ENCODE measurements at regions not wholly inside any gene's neighbourhood (a gene's known extent, or its start where the extent isn't known, plus 50 kb on each side); places are given as distances from the start of the nearest gene placed in this dataset.

DNA sequence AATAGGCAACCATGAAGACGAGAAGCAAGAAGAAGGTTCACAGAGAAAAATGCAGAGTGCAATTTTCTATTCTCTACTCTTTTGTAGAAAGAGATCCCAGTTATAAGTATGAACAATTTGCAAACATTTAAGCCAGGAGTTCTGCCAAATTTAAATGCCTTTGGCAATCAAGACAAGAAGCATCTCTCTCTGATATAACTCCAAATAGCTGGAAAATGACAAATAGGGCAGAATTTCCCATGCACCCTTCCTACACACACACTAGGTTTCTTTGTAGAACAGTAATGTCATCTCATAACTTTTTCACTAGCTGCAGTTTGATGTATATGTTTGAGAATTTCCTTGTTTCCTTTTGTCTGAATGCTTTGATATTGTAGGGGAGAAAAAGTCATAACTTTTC is 333.5 kb upstream of the AZI2 start:
- ATAC-seq (no peak), DNase-seq (no peak)
- H3K4me3 Mint-ChIP-seq, result no peak overlapping the region
- intact Hi-C loops (cut with DNase I, micrococcal nuclease), result no loop called here
- peaks cover 10% of the 10 kb centered on the region for H3K27me3 Mint-ChIP-seq
- no peaks in the 10 kb centered on the region for H3K9me3 Mint-ChIP-seq (ENCODE audit: low read depth)
- H3K36me3 Mint-ChIP-seq (ENCODE audit: low read depth), result no peaks in the 10 kb centered on the region
- ChIA-PET POLR2A (no interaction called here), CTCF (no interaction called here)
- H3K27ac Mint-ChIP-seq, result no peak overlapping the region
- H3K4me1 Mint-ChIP-seq, result no peaks in the 10 kb centered on the region

GRCh38 chr3:28690176-28690575 is 341.6 kb upstream of the AZI2 start:
- DNase-seq (no peak), ATAC-seq (no peak)
- CTCF ChIA-PET, result no interaction called here
- POLR2A ChIA-PET, result no interaction called here
- H3K27me3 Mint-ChIP-seq, result peaks cover 2% of the 10 kb centered on the region
- H3K9me3 Mint-ChIP-seq (ENCODE audit: low read depth), result peaks cover 3% of the 10 kb centered on the region
- H3K27ac Mint-ChIP-seq, result no peak overlapping the region
- no peaks in the 10 kb centered on the region for H3K36me3 Mint-ChIP-seq (ENCODE audit: low read depth)
- H3K4me3 Mint-ChIP-seq, result no peak overlapping the region
- no peaks in the 10 kb centered on the region for H3K4me1 Mint-ChIP-seq
- intact Hi-C loops (cut with DNase I, micrococcal nuclease), result no loop called here

DNA sequence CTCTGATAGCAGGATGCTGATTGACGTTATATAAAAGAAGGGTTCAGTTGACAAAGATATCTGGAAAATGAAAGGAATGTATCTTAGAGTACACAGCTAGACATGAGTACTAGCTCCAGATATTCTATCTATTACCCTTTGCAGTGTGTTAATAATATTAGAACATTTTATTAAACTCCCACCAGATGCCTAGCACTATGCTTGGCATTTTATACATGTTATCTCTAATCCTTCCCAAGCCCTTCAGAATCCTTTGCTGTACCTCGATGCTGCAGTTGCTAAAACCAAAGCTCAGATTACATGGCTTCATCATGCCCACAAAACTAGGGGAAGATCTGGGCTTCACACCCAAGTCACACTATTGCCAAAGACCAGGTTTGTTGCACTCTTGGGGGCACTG is 350.1 kb upstream of the AZI2 start:
- DNase-seq (no peak), ATAC-seq (no peak)
- no peaks in the 10 kb centered on the region for H3K36me3 Mint-ChIP-seq (ENCODE audit: low read depth)
- no peaks in the 10 kb centered on the region for H3K4me1 Mint-ChIP-seq
- intact Hi-C loops (cut with DNase I, micrococcal nuclease), result no loop called here
- peaks cover 2% of the 10 kb centered on the region for H3K27me3 Mint-ChIP-seq
- POLR2A ChIA-PET, result no interaction called here
- H3K4me3 Mint-ChIP-seq, result no peak overlapping the region
- no peak overlapping the region for H3K27ac Mint-ChIP-seq
- peaks cover 6% of the 10 kb centered on the region for H3K9me3 Mint-ChIP-seq (ENCODE audit: low read depth)
- CTCF ChIA-PET, result interaction anchor here (0.5 kb wide), 1 partner anchor 549 kb away, joined by 3 read pairs; no protein-coding TSS in a partner anchor

- Mint-ChIP-seq H3K4me3 (no peak overlapping the region), H3K4me1 (no peaks in the 10 kb centered on the region), H3K27me3 (peaks cover 2% of the 10 kb centered on the region), H3K27ac (no peak overlapping the region), H3K36me3 (ENCODE audit: low read depth) (no peaks in the 10 kb centered on the region), H3K9me3 (ENCODE audit: low read depth) (peaks cover 6% of the 10 kb centered on the region)
- intact Hi-C loops (cut with DNase I, micrococcal nuclease), result no loop called here
- no peak for ATAC-seq
- DNase-seq, result no peak
- CTCF ChIA-PET, result no interaction called here
- POLR2A ChIA-PET, result no interaction called here
Observed at GRCh38 chr3:28699283-28699682, 350.7 kb upstream of the AZI2 start.

DNA sequence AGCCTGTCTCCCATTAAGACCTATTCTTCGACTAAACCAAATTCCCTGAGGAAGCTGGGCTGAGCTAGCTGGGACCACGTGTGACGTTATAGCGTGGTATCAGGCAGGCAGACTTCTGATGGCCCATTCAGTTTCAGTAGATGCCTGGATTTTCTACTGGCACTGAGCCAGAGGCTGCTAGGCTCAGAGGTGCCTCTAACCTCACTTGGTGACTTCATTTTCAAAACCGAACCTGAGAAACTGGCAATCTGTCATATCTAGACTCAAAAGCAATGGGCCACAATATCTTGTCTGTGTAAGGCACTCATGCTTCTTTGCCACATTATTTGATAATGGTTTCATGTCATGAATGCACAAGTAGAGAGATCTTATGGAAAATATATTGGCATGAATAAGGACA is 352.1 kb upstream of the AZI2 start:
- POLR2A ChIA-PET, result no interaction called here
- Mint-ChIP-seq H3K4me1 (no peaks in the 10 kb centered on the region), H3K9me3 (ENCODE audit: low read depth) (peaks cover 6% of the 10 kb centered on the region)

GRCh38 chr3:28703843-28704242 is 355.2 kb upstream of the AZI2 start:
- H3K27me3 Mint-ChIP-seq, result peaks cover 2% of the 10 kb centered on the region
- no peak for ATAC-seq
- ChIA-PET POLR2A (no interaction called here), CTCF (no interaction called here)
- H3K27ac Mint-ChIP-seq, result no peak overlapping the region
- no peaks in the 10 kb centered on the region for H3K36me3 Mint-ChIP-seq (ENCODE audit: low read depth)
- no peak overlapping the region for H3K4me3 Mint-ChIP-seq
- intact Hi-C loops (cut with DNase I, micrococcal nuclease), result no loop called here
- no peaks in the 10 kb centered on the region for H3K4me1 Mint-ChIP-seq
- DNase-seq, result no peak
- H3K9me3 Mint-ChIP-seq (ENCODE audit: low read depth), result peaks cover 6% of the 10 kb centered on the region

More for the DNA sequence above, 352.1 kb upstream of the AZI2 start:
- H3K4me3 Mint-ChIP-seq, result no peak overlapping the region
- no peak overlapping the region for H3K27ac Mint-ChIP-seq
- no peak for ATAC-seq
- intact Hi-C loops (cut with DNase I, micrococcal nuclease), result no loop called here
- CTCF ChIA-PET, result no interaction called here
- peak; percentile 5 for DNase-seq
- no peaks in the 10 kb centered on the region for H3K36me3 Mint-ChIP-seq (ENCODE audit: low read depth)
- H3K27me3 Mint-ChIP-seq, result peaks cover 2% of the 10 kb centered on the region

- ChIA-PET POLR2A (no interaction called here), CTCF (no interaction called here)
- Mint-ChIP-seq H3K9me3 (ENCODE audit: low read depth) (no peaks in the 10 kb centered on the region), H3K27me3 (no peaks in the 10 kb centered on the region), H3K4me3 (no peak overlapping the region), H3K27ac (no peak overlapping the region), H3K36me3 (ENCODE audit: low read depth) (no peaks in the 10 kb centered on the region), H3K4me1 (no peaks in the 10 kb centered on the region)
- intact Hi-C loops (cut with DNase I, micrococcal nuclease), result no loop called here
- no peak for ATAC-seq
- DNase-seq, result no peak
Observed at GRCh38 chr3:28711293-28711692, 362.7 kb upstream of the AZI2 start.

DNA sequence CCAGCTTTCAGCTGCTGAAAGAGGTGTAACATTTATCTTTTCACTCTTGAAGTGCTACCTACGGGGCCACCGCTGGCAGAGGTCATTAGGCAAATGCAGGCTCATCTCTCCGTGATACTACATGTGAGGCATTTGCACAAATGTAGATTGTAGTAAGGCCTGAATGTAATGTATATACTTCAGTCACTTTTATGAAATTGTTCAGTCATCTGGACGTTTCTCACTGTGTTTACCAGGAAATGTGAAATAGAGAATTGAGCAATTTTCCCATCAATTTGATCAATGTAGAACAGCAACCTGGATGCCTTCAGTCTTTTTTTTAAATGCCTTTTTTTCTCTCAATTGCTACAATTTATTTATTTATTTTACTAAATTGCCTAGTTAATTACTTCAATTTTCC is 368.3 kb upstream of the AZI2 start:
- H3K4me3 Mint-ChIP-seq, result no peak overlapping the region
- no peak for DNase-seq
- no peak overlapping the region for H3K27ac Mint-ChIP-seq
- peaks cover 7% of the 10 kb centered on the region for H3K9me3 Mint-ChIP-seq (ENCODE audit: low read depth)
- no peaks in the 10 kb centered on the region for H3K4me1 Mint-ChIP-seq
- peaks cover 2% of the 10 kb centered on the region for H3K27me3 Mint-ChIP-seq
- ChIA-PET CTCF (no interaction called here), POLR2A (no interaction called here)
- ATAC-seq, result no peak
- intact Hi-C loops (cut with DNase I, micrococcal nuclease), result no loop called here
- no peaks in the 10 kb centered on the region for H3K36me3 Mint-ChIP-seq (ENCODE audit: low read depth)

- Mint-ChIP-seq H3K4me3 (no peak overlapping the region), H3K4me1 (no peaks in the 10 kb centered on the region), H3K36me3 (ENCODE audit: low read depth) (no peaks in the 10 kb centered on the region), H3K27ac (no peak overlapping the region), H3K27me3 (peaks cover 2% of the 10 kb centered on the region), H3K9me3 (ENCODE audit: low read depth) (peaks cover 7% of the 10 kb centered on the region)
- DNase-seq (no peak), ATAC-seq (no peak)
- ChIA-PET CTCF (no interaction called here), POLR2A (no interaction called here)
- intact Hi-C loops (cut with DNase I, micrococcal nuclease), result no loop called here
Observed at GRCh38 chr3:28718074-28718849, 369.6 kb upstream of the AZI2 start.

- Mint-ChIP-seq H3K27me3 (peaks cover 2% of the 10 kb centered on the region), H3K4me3 (no peak overlapping the region), H3K9me3 (ENCODE audit: low read depth) (peaks cover 9% of the 10 kb centered on the region), H3K36me3 (ENCODE audit: low read depth) (no peaks in the 10 kb centered on the region), H3K4me1 (no peaks in the 10 kb centered on the region), H3K27ac (no peak overlapping the region)
- ATAC-seq (no peak), DNase-seq (peak; percentile 38)
- ChIA-PET CTCF (no interaction called here), POLR2A (no interaction called here)
- intact Hi-C loops (cut with DNase I, micrococcal nuclease), result loop anchor here in 1 of 2 experiments (10.0 kb wide), 1 partner anchor 252 kb away; no protein-coding TSS in a partner anchor
Observed at GRCh38 chr3:28726840-28727239, 378.2 kb upstream of the AZI2 start.

DNA sequence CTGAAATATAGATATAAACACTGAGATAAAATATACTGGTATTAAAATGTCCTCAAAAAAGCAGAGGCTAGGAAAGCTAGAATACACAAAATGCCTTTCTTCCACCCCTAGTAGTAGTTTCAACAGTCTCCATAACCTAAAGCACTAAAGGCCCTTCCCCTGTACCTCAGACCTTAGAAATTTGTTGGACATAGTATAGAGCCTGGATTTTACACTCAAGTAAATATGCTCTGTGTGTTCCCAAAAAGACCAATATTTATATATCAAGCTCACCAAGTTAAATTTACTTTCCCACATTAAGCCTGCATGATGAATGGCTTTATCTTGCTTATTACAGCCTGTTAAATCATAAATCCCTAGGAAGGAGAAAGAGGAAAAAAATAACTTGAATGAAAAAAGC is 378.7 kb upstream of the AZI2 start:
- ATAC-seq (no peak), DNase-seq (no peak)
- Mint-ChIP-seq H3K4me1 (no peaks in the 10 kb centered on the region), H3K27me3 (peaks cover 2% of the 10 kb centered on the region), H3K27ac (no peak overlapping the region), H3K4me3 (no peak overlapping the region), H3K9me3 (ENCODE audit: low read depth) (peaks cover 9% of the 10 kb centered on the region), H3K36me3 (ENCODE audit: low read depth) (no peaks in the 10 kb centered on the region)
- intact Hi-C loops (cut with DNase I, micrococcal nuclease), result loop anchor here in 1 of 2 experiments (10.0 kb wide), 1 partner anchor 253 kb away; no protein-coding TSS in a partner anchor
- CTCF ChIA-PET, result no interaction called here
- POLR2A ChIA-PET, result no interaction called here

DNA sequence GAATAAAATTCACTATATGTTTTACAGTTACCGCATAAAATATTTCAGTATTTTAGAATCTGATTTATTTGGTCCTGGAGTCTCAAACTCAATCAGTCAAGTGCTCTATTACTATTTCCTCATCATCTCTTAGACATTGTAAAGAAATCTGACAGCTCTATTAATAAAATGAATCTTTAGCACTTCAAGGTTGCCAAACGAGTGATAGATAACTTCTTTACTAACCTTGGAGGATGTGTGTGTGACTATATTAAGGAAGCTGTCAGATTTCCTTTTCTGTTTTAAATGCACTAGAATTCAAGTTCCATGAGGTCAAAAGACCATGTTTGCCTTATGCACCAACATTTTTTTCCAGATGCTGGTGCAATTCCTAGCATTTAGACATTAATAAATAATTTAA is 389.8 kb upstream of the AZI2 start:
- no peaks in the 10 kb centered on the region for H3K9me3 Mint-ChIP-seq (ENCODE audit: low read depth)
- intact Hi-C loops (cut with DNase I, micrococcal nuclease), result no loop called here
- no peak overlapping the region for H3K4me3 Mint-ChIP-seq
- no peak for DNase-seq
- POLR2A ChIA-PET, result no interaction called here
- H3K4me1 Mint-ChIP-seq, result no peaks in the 10 kb centered on the region
- H3K36me3 Mint-ChIP-seq (ENCODE audit: low read depth), result no peaks in the 10 kb centered on the region
- CTCF ChIA-PET, result no interaction called here
- ATAC-seq, result no peak
- no peak overlapping the region for H3K27ac Mint-ChIP-seq
- peaks cover 2% of the 10 kb centered on the region for H3K27me3 Mint-ChIP-seq

DNA sequence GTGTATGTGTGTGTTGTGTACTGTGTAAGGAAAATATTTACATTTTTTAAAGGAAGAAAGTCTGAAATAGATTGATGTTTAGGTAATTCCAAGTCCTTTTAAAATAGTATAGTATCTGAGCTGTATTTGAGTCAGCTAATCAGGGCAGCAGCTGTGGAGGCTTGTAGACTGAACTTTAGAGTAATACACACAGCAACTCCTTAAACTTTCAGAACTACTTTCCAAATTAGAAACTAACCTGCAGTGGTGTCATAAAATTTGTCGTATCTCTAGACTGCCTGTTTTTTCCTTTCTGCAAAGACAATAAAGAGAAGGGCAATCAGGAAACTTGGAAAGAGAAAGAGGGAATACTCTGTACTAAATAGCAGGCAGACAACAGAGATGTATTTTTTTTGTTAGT is 391.0 kb upstream of the AZI2 start:
- ChIA-PET CTCF (no interaction called here), POLR2A (no interaction called here)
- no peak overlapping the region for H3K4me3 Mint-ChIP-seq
- H3K27me3 Mint-ChIP-seq, result peaks cover 2% of the 10 kb centered on the region
- H3K27ac Mint-ChIP-seq, result no peak overlapping the region
- intact Hi-C loops (cut with DNase I, micrococcal nuclease), result no loop called here
- H3K9me3 Mint-ChIP-seq (ENCODE audit: low read depth), result no peaks in the 10 kb centered on the region
- H3K36me3 Mint-ChIP-seq (ENCODE audit: low read depth), result no peaks in the 10 kb centered on the region
- DNase-seq, result no peak
- ATAC-seq, result no peak
- no peaks in the 10 kb centered on the region for H3K4me1 Mint-ChIP-seq
